Midbrain (tissue), 1 donor: ENCODE measurements at regions not wholly inside any gene's neighbourhood (a gene's known extent, or its start where the extent isn't known, plus 50 kb on each side); places are given as distances from the start of the nearest gene placed in this dataset.

ENCODE experiments used
- DNase-seq: peaks from one replicate; lab custom pipeline; 2025; lab: John Stamatoyannopoulos, UW

- DNase-seq: no peak
These were observed 609.0 kb downstream of the DHX35 start for GRCh38 chr20:39571171-39571570.

DNA sequence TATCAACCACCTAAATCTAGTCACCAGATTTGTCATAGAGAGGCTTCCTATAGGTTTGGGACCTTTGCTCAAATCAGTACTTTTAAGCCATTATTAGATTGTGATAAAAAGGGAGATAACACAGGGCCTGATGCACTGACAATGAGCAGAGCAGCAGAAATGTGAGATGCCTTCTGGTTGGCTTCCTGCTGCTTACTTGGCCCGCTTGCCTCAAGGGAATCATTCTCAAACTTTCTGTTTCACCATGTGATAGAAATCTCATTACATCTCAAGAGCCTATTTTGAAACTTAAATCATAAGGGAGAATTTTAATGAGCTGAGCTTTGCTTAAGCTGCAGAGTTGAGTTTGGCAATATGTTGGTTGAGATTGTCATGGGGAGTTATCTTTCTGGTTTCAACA is 606.0 kb downstream of the DHX35 start:
- DNase-seq: no peak

- no peak for DNase-seq
These were observed 601.2 kb downstream of the DHX35 start for GRCh38 chr20:39563349-39563748.

GRCh38 chr20:39554341-39554740 is 592.2 kb downstream of the DHX35 start:
- no peak for DNase-seq

DNA sequence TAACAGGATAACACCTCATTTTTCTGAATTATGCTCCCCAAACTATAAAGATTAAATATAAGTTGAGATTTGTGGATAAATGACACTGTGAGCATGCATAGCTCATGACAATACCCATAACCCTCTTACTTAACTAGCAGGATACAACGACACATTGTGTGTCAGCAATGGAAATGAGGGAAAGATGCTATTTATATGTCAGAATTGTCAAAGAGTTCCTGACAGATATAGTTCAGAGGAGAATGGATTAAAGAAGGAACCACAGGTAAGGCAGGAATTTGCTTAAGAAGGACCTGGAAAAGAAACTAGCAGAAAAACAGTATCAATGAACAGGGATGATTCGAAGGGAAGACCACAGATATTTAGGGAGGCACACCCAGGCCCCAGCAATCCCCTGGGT is 591.0 kb downstream of the DHX35 start:
- no peak for DNase-seq

GRCh38 chr20:39549733-39550132 is 587.6 kb downstream of the DHX35 start:
- DNase-seq: no peak

- DNase-seq: no peak
These were observed 585.6 kb downstream of the DHX35 start for GRCh38 chr20:39547546-39548408.

GRCh38 chr20:39541136-39541803 is 579.1 kb downstream of the DHX35 start:
- no peak for DNase-seq

GRCh38 chr20:39538317-39538716 is 576.2 kb downstream of the DHX35 start:
- DNase-seq: no peak

DNA sequence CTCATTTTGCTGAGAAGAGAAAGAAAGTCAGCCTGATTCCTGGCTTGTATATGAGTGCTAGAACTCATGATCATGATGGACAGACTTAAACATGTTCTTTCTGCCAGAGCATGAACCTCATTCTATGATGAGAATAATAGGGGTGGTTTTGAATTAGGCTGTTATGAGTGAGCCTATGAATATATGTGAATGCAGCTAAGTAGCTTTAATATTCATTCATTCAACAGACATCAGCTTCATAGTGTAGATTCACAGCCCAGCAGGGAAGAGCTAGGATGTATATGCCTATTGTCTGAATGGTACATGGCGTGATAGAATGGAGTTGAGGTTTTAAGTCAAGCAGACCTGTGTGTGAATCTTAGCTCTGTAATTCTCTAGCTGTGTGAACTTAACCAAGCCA is 573.2 kb downstream of the DHX35 start:
- DNase-seq: no peak

DNA sequence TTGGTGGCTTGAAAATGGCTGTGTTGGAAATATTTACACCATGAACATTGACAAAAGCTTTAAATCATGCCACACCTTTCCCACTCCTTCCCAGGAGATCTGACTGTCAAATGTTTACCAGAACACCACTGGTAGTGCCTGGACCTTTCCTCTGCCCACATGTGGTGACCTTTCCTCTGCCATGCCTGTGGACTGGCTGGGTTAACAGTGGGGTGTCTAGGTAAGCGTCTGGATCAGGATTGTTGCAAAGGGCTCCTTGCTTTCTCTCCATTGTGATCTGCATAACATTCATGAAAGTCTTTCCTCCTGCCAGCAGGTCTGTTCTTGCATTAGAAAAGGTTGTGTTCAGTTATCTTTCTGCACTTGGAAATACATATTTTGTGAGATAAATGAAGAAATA is 572.7 kb downstream of the DHX35 start:
- no peak for DNase-seq

GRCh38 chr20:39533858-39534257 is 571.7 kb downstream of the DHX35 start:
- no peak for DNase-seq

GRCh38 chr20:39532205-39532604 is 570.1 kb downstream of the DHX35 start:
- no peak for DNase-seq

- no peak for DNase-seq
These were observed 566.3 kb downstream of the DHX35 start for GRCh38 chr20:39528436-39528835.

- no peak for DNase-seq
These were observed 562.3 kb downstream of the DHX35 start for GRCh38 chr20:39524371-39524911.

DNA sequence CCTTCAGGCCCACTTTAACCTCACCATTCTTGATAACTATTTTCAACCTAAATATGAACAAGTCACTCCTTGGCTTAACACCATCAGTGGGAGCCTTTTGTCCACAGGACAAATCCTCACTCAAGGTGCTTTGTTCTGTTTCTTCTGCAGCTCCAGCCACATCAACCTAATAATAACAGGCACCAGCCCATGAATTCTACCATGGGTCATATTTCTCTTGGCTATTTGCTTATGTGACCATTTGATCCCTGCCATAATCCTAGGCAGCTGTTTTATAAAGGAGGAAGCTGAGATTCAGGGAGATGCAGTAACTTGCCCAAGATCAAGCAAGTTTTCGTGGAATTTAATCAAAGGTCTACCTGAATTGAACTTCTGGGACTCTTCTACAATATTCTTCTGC is 561.3 kb downstream of the DHX35 start:
- DNase-seq: no peak

- no peak for DNase-seq
These were observed 556.5 kb downstream of the DHX35 start for GRCh38 chr20:39518654-39519053.

- no peak for DNase-seq
These were observed 554.8 kb downstream of the DHX35 start for GRCh38 chr20:39516964-39517363.

DNA sequence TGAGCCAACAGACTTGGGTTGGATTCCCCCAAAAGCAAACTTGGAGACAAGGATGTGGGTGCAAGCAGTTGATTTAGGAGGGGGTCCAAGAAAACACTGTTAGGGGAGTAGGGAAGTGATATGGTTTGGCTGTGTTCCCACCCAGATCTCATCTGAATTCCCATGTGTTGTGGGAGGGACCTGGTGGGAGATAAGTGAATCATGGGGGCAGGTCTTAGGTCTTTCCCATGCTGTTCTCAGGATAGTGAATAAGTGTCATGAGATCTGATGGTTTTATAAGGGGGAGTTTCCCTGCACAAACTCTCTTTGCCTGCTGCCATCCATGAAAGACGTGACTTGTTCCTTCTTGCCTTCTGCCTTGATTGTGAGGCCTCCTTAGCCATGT is 542.6 kb downstream of the DHX35 start:
- DNase-seq: no peak

DNA sequence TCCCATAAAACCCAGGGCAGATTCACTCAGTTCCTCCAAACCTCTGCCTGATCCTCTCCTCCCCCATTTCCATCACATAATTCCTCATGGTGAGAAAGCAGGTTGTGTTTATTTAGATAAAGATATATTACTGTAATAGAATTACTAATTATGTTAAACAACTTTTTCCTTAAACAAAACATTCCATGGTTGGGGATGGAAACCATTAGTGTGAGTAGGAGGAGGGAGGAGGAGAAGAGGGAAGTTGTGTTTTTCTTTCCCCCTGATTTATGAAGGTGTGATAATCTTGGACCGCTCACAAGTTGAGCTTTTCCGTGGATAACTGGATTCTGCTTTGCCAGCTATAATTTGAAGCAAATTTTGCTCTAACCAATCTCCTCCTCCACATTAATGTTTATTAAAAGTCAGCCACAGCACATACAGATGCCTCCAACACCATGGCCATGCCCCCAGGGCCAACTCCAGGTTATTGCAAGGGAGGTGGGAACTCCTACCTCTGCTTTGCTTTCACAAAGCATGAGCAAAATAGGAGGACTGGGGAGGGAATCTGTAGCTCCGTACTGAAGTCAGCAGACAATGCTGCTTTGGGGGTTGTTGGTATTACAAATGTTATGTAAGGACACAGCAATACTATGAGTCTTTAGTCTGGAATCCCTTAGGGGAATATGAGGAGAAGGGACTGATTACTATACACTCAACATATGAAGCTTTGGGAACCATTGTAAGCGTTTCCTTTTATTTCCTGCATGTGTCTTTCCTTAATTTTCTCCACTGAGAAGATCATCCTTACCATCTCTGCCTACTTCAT is 542.0 kb downstream of the DHX35 start:
- DNase-seq: no peak

- DNase-seq: no peak
These were observed 530.2 kb downstream of the DHX35 start for GRCh38 chr20:39492223-39492797.

DNA sequence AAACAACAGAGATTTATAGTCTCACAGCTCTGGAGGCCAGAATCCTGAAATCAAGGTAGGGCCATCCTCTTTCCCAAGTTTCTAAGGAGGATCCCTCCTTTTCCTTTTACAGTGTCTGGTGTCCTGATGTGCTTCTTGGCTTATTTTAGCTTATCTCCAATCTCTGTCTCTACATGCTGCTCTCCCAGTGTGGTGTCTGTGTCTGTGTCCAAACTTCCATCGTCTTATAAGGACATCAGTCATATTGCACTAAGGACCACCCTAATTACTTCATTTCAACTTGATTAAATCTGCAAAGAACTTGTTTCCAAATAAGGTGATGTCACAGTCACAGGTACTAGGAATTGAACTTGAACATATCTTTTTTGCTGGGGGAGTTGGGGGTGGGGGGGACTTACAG is 529.6 kb downstream of the DHX35 start:
- no peak for DNase-seq
